C4-2B (cell line): ENCODE measurements at regions not wholly inside any gene's neighbourhood (a gene's known extent, or its start where the extent isn't known, plus 50 kb on each side); places are given as distances from the start of the nearest gene placed in this dataset.

Source experiments
- CTCF ChIP-seq: fragments of 450-650 bp; conservative IDR thresholded peaks from 2 replicates; pipeline ENCODE4 v1.5.1; 2017; ENCODE audit warnings: mild to moderate bottlenecking
- ZFX ChIP-seq: fragments of 450-650 bp; IDR thresholded peaks from 2 replicates; pipeline ENCODE4 v1.6.1; 2017

- TF ChIP-seq CTCF (no peak), ZFX (no peak)
These were observed 90.5 kb downstream of the GPX5 start for GRCh38 chr6:28615955-28616747.
